HCT116 (cell line): ENCODE measurements at regions not wholly inside any gene's neighbourhood (a gene's known extent, or its start where the extent isn't known, plus 50 kb on each side); places are given as distances from the start of the nearest gene placed in this dataset.

ENCODE experiments used
- ATAC-seq: fragments of 200-7000 bp; cut with Tn5 transposase; 2 replicates; pipeline ENCODE4 v1.9.1; 2020; ENCODE audit warnings: mild to moderate bottlenecking, moderate library complexity
- BruUV-seq: library from RNA; stranded (reverse); fragments of 400-500 nt; replicated peaks from 2 replicates; lab custom pipeline; 2021; lab: Mats Ljungman, UMichigan
- CTCF ChIA-PET: fragments of 300-600 bp; sonication (Branson Sonifier 250); formaldehyde crosslinking; loops from one replicate; lab custom pipeline; 2021; ENCODE audit warnings: antibody characterized with exemption; lab: Charles Lee
- POLR2A ChIA-PET: fragments of 300-600, 350-600 bp; sonication (Branson Sonifier 250); formaldehyde crosslinking; loops from one replicate; lab custom pipeline; 2021; ENCODE audit warnings: antibody characterized with exemption; lab: Charles Lee
- RAD21 ChIA-PET, 2 experiments: fragments of 300-600 bp; sonication (Branson Sonifier 250); formaldehyde crosslinking; loops; one replicate each; lab custom pipeline; 2023; ENCODE audit warnings: low total read pairs in 2 of 2; ENCODE audit not compliant: uncharacterized antibody in 2 of 2, unreplicated experiment in 2 of 2, low non-redundant PET in 1 of 2; lab: Charles Lee
- DNase-seq: peaks from one replicate; pipeline ENCODE4 v3.0.0-alpha.2; 2010; ENCODE audit warnings: low read depth, low spot score
- H2AFZ ChIP-seq: fragments of 200-600 bp; shearing (Covaris generic), sonication (generic); 2 replicates; pipeline ENCODE4 v1.6.1; 2017; ENCODE audit warnings: low read depth, mixed run types, mixed read lengths, antibody characterized with exemption, low read length; ENCODE audit not compliant: poor library complexity, severe bottlenecking
- H3K27ac ChIP-seq: 2 replicates; pipeline ENCODE4 v1.5.1; 2012; ENCODE audit warnings: low read depth, low read length
- H3K27me3 ChIP-seq: fragments of 200-600 bp; sonication (generic); 2 replicates; pipeline ENCODE4 v1.6.1; 2016; ENCODE audit warnings: mixed run types, low read length, mixed read lengths; ENCODE audit not compliant: insufficient read depth
- H3K36me3 ChIP-seq, 2 experiments: fragments of 200-500 bp in 1 of 2; fragments of 200-600 bp in 1 of 2; sonication (Bioruptor generic) in 1 of 2; sonication (generic) in 1 of 2; 2 replicates each; pipeline versions ENCODE4 v1.5.1 to v1.6.1; 2014 to 2016; ENCODE audit warnings: low read length in 2 of 2, inconsistent platforms in 1 of 2, mixed read lengths in 1 of 2, mixed run types in 1 of 2; ENCODE audit not compliant: insufficient read depth in 2 of 2, control insufficient read depth in 1 of 2
- H3K4me1 ChIP-seq, 2 experiments: fragments of 200-600 bp in 1 of 2; sonication (generic) in 1 of 2; 2 replicates each; pipeline versions ENCODE4 v1.5.1 to v1.6.1; 2012 to 2017; ENCODE audit warnings: low read length in 2 of 2, inconsistent platforms in 1 of 2, mild to moderate bottlenecking in 1 of 2, mixed read lengths in 1 of 2, mixed run types in 1 of 2, moderate library complexity in 1 of 2; ENCODE audit not compliant: insufficient read depth in 2 of 2, control insufficient read depth in 1 of 2
- H3K4me2 ChIP-seq: fragments of 200-600 bp; sonication (generic); 2 replicates; pipeline ENCODE4 v1.6.1; 2017; ENCODE audit warnings: mixed run types, low read length, mixed read lengths
- H3K4me3 ChIP-seq, 2 experiments: fragments of 200-600 bp in 1 of 2; sonication (generic) in 1 of 2; replicated peaks in 1 of 2; 2 replicates each; pipeline ENCODE4 v1.5.1; 2011 to 2016; ENCODE audit warnings: low read length in 2 of 2, control low read depth in 1 of 2, low read depth in 1 of 2, mild to moderate bottlenecking in 1 of 2, mixed read lengths in 1 of 2, mixed run types in 1 of 2
- H3K79me2 ChIP-seq: fragments of 200-600 bp; sonication (generic); 2 replicates; pipeline ENCODE4 v1.6.1; 2017; ENCODE audit warnings: mild to moderate bottlenecking, mixed run types, low read length, moderate library complexity, mixed read lengths; ENCODE audit not compliant: insufficient read depth
- H3K9ac ChIP-seq: fragments of 200-600 bp; sonication (generic); 2 replicates; pipeline ENCODE4 v1.6.1; 2016; ENCODE audit warnings: low read length, mixed read lengths
- H3K9me2 ChIP-seq: fragments of 200-600 bp; sonication (generic), shearing (Covaris generic); 2 replicates; pipeline ENCODE4 v1.6.1; 2017; ENCODE audit warnings: mixed run types, mild to moderate bottlenecking, moderate library complexity; ENCODE audit not compliant: insufficient read depth
- H3K9me3 ChIP-seq, 2 experiments: fragments of 200-500 bp in 1 of 2; fragments of 200-600 bp in 1 of 2; sonication (Bioruptor generic) in 1 of 2; sonication (generic) in 1 of 2; 2 replicates each; pipeline ENCODE4 v1.6.1; 2014 to 2017; ENCODE audit warnings: low read length in 2 of 2, mixed read lengths in 2 of 2, inconsistent platforms in 1 of 2, low read depth in 1 of 2, mild to moderate bottlenecking in 1 of 2, mixed run types in 1 of 2, moderate library complexity in 1 of 2; ENCODE audit not compliant: control insufficient read depth in 1 of 2, insufficient read depth in 1 of 2
- H4K20me1 ChIP-seq: fragments of 200-600 bp; sonication (generic), shearing (Covaris generic); 2 replicates; pipeline ENCODE4 v1.6.1; 2017; ENCODE audit warnings: mixed run types, mild to moderate bottlenecking, moderate library complexity; ENCODE audit not compliant: insufficient read depth
- CBX3 ChIP-seq: IDR thresholded peaks from 2 replicates; pipeline ENCODE4 v1.6.1; 2012; ENCODE audit warnings: low read depth
- CEBPB ChIP-seq: IDR thresholded peaks from 2 replicates; pipeline ENCODE4 v1.6.1; 2012; ENCODE audit warnings: low read depth
- CTCF ChIP-seq, 3 experiments: fragments of 200-600 bp in 1 of 3; sonication (generic) in 1 of 3; IDR thresholded peaks in 2 of 3; conservative IDR thresholded peaks in 1 of 3; 2 replicates each; pipeline ENCODE4 v1.5.1; 2012 to 2017; ENCODE audit warnings: low read depth in 2 of 3, low read length in 2 of 3, antibody characterized with exemption in 1 of 3, borderline replicate concordance in 1 of 3, control low read depth in 1 of 3, mild to moderate bottlenecking in 1 of 3, mixed read lengths in 1 of 3, mixed run types in 1 of 3, moderate library complexity in 1 of 3; ENCODE audit not compliant: insufficient read depth in 1 of 3
- ELF1 ChIP-seq: IDR thresholded peaks from 2 replicates; pipeline ENCODE4 v1.6.1; 2012; ENCODE audit warnings: low read depth, borderline replicate concordance
- EZH2 ChIP-seq: fragments of 200-600 bp; sonication (generic); IDR thresholded peaks from 2 replicates; pipeline ENCODE4 v1.6.1; 2017; ENCODE audit warnings: antibody characterized with exemption, mixed run types
- EZH2phosphoT487 ChIP-seq: fragments of 200-600 bp; IDR thresholded peaks from 2 replicates; pipeline ENCODE4 v1.6.1; 2018; ENCODE audit warnings: antibody characterized with exemption, borderline replicate concordance
- FOSL1 ChIP-seq: IDR thresholded peaks from 2 replicates; pipeline ENCODE4 v1.6.1; 2012; ENCODE audit warnings: low read depth
- POLR2A ChIP-seq: IDR thresholded peaks from 2 replicates; pipeline ENCODE4 v1.7.0; 2011; ENCODE audit warnings: borderline replicate concordance; ENCODE audit not compliant: insufficient read depth, insufficient read length; ENCODE audit errors: extremely low read depth
- RAD21 ChIP-seq: IDR thresholded peaks from 2 replicates; pipeline ENCODE4 v1.6.1; 2012; ENCODE audit warnings: low read depth, mild to moderate bottlenecking
- REST ChIP-seq: IDR thresholded peaks from 2 replicates; pipeline ENCODE4 v1.6.1; 2012; ENCODE audit warnings: low read depth
- SIN3A ChIP-seq: IDR thresholded peaks from 2 replicates; pipeline ENCODE4 v1.6.1; 2012; ENCODE audit warnings: low read depth
- SP1 ChIP-seq: IDR thresholded peaks from 2 replicates; pipeline ENCODE4 v1.6.1; 2012; ENCODE audit warnings: low read depth
- SRF ChIP-seq: IDR thresholded peaks from 2 replicates; pipeline ENCODE4 v1.6.1; 2012; ENCODE audit warnings: low read depth
- TCF7L2 ChIP-seq: IDR thresholded peaks from 2 replicates; pipeline ENCODE4 v1.7.0; 2011; ENCODE audit warnings: borderline replicate concordance, inconsistent platforms; ENCODE audit not compliant: insufficient read depth, insufficient read length; ENCODE audit errors: extremely low read depth
- YY1 ChIP-seq: IDR thresholded peaks from 2 replicates; pipeline ENCODE4 v1.6.1; 2011; ENCODE audit warnings: low read length, low read depth, moderate library complexity, mild to moderate bottlenecking; ENCODE audit not compliant: insufficient replicate concordance; ENCODE audit errors: extremely low read depth
- ZFX ChIP-seq: fragments of 450-650 bp; IDR thresholded peaks from 2 replicates; pipeline ENCODE4 v1.6.1; 2017
- ZNF274 ChIP-seq: fragments of 200-500 bp; sonication (Bioruptor generic); IDR thresholded peaks from 2 replicates; pipeline ENCODE4 v1.6.1; 2014; ENCODE audit warnings: mild to moderate bottlenecking, low read depth, low read length, inconsistent platforms
- intact Hi-C: fragments of 100-400 bp; cut with micrococcal nuclease; formaldehyde crosslinking; loops from 2 replicates; pipeline ENCODE4 v1.10.0; 2022
- TF ChIP-seq, protein P1 (sequence below): IDR thresholded peaks from 2 replicates; pipeline ENCODE4 v1.6.1; 2011; ENCODE audit warnings: mild to moderate bottlenecking, low read length, moderate library complexity; ENCODE audit not compliant: insufficient replicate concordance; ENCODE audit errors: extremely low read depth
- TF ChIP-seq, protein P2 (sequence below): IDR thresholded peaks from 2 replicates; pipeline ENCODE4 v1.6.1; 2012

DNA sequence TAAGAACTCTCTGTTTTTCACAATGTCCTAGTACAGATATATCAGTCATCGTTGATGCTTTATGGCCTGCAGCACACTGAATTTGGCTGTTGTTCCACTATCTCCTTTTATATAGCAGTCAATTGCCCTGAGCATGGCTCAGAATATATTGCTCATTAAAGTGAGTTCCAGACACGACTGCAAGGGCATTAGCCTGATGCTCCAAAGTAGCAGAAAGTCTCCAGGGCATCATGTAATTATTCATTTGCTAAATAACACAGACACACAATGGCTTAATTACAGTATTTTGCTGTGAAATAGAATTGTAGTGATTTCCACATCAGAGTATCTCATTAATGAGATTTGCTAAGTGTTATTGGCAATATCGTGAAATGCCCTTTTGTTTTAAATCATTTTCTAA, 1167.5 kb downstream of the AACS start:
- RAD21 ChIA-PET, result no interaction called here
- ATAC-seq (no peak), DNase-seq (no peak)
- POLR2A ChIA-PET, result no interaction called here
- Histone ChIP-seq H3K4me2 (no peak overlapping the region), H3K36me3 (no peaks in the 10 kb centered on the region), H3K79me2 (no peaks in the 10 kb centered on the region), H3K9me2 (no peaks in the 10 kb centered on the region), H2AFZ (no peak overlapping the region), H3K4me1 (no peaks in the 10 kb centered on the region), H3K27me3 (no peaks in the 10 kb centered on the region), H3K27ac (no peak overlapping the region), H4K20me1 (no peaks in the 10 kb centered on the region), H3K4me3 (no peak overlapping the region), H3K9ac (no peak overlapping the region), H3K9me3 (peaks cover 8 to 23% of the 10 kb centered on the region in 2 experiments; a peak in 3 of 4 replicates)
- intact Hi-C loops, result no loop called here
- BruUV-seq, result no TSS peak
- CTCF ChIA-PET, result no interaction called here
- TF ChIP-seq EZH2 (no peak), SRF (no peak), ZNF274 (no peak), CEBPB (no peak), SP1 (no peak), ZFX (no peak), ELF1 (no peak), EZH2phosphoT487 (no peak), TCF7L2 (no peak), CBX3 (no peak), YY1 (no peak), POLR2A (no peak), RAD21 (no peak), REST (no peak), CTCF (IDR thresholded peaks at IDR 0.05 in 2 of 3, conservative IDR thresholded peaks at IDR 0.05 in 1 of 3; ENCODE audit: borderline replicate concordance in 1 of 3, insufficient read depth in 1 of 3, low read depth in 2 of 3, low read length in 2 of 3) (no peak), SIN3A (no peak), FOSL1 (no peak)
- TF ChIP-seq, protein P1, sequence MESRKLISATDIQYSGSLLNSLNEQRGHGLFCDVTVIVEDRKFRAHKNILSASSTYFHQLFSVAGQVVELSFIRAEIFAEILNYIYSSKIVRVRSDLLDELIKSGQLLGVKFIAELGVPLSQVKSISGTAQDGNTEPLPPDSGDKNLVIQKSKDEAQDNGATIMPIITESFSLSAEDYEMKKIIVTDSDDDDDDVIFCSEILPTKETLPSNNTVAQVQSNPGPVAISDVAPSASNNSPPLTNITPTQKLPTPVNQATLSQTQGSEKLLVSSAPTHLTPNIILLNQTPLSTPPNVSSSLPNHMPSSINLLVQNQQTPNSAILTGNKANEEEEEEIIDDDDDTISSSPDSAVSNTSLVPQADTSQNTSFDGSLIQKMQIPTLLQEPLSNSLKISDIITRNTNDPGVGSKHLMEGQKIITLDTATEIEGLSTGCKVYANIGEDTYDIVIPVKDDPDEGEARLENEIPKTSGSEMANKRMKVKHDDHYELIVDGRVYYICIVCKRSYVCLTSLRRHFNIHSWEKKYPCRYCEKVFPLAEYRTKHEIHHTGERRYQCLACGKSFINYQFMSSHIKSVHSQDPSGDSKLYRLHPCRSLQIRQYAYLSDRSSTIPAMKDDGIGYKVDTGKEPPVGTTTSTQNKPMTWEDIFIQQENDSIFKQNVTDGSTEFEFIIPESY, result no peak
- TF ChIP-seq, protein P2, sequence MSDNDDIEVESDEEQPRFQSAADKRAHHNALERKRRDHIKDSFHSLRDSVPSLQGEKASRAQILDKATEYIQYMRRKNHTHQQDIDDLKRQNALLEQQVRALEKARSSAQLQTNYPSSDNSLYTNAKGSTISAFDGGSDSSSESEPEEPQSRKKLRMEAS, result no peak
